HG02623 (cell line): ENCODE measurements at regions not wholly inside any gene's neighbourhood (a gene's known extent, or its start where the extent isn't known, plus 50 kb on each side); places are given as distances from the start of the nearest gene placed in this dataset.
A peak's percentile ranks its signal among the peaks of the same experiment; 100 is the strongest.
"Not testable (repeated sequence)": the region's sequence is repeated elsewhere in the genome, so short reads cannot be mapped to it uniquely, and the experiment has no call there.

Experiments used
- ATAC-seq: cut with Tn5 transposase; IDR thresholded peaks from one replicate; pipeline ENCODE4 v1.9.1; 2021; ENCODE audit warnings: moderate library complexity; ENCODE audit not compliant: unreplicated experiment

- no peak for ATAC-seq
Observed at GRCh38 chr1:199474738-199475137, 552.8 kb upstream of the NR5A2 start.

- ATAC-seq: no peak
Observed at GRCh38 chr1:199482426-199482825, 545.1 kb upstream of the NR5A2 start.

- no peak for ATAC-seq
Observed at GRCh38 chr1:199489594-199489993, 537.9 kb upstream of the NR5A2 start.

- ATAC-seq: no peak
Observed at GRCh38 chr1:199490769-199491527, 536.6 kb upstream of the NR5A2 start.

GRCh38 chr1:199495432-199495831 is 532.1 kb upstream of the NR5A2 start:
- no peak for ATAC-seq

GRCh38 chr1:199498802-199499201 is 528.7 kb upstream of the NR5A2 start:
- ATAC-seq: not testable (repeated sequence)

- no peak for ATAC-seq
Observed at GRCh38 chr1:199508072-199508471, 519.4 kb upstream of the NR5A2 start.

GRCh38 chr1:199508653-199509052 is 518.9 kb upstream of the NR5A2 start:
- ATAC-seq: no peak

GRCh38 chr1:199509456-199509855 is 518.1 kb upstream of the NR5A2 start:
- ATAC-seq: no peak

- ATAC-seq: peak; percentile 81
Observed at GRCh38 chr1:199510314-199510713, 517.2 kb upstream of the NR5A2 start.

GRCh38 chr1:199512037-199512710 is 515.3 kb upstream of the NR5A2 start:
- ATAC-seq: no peak

- ATAC-seq: no peak
Observed at GRCh38 chr1:199515261-199515660, 512.2 kb upstream of the NR5A2 start.

- no peak for ATAC-seq
Observed at GRCh38 chr1:199522338-199522737, 505.2 kb upstream of the NR5A2 start.

GRCh38 chr1:199522936-199523335 is 504.6 kb upstream of the NR5A2 start:
- no peak for ATAC-seq

- ATAC-seq: no peak
Observed at GRCh38 chr1:199529324-199529723, 498.2 kb upstream of the NR5A2 start.

GRCh38 chr1:199533361-199533760 is 494.1 kb upstream of the NR5A2 start:
- ATAC-seq: not testable (repeated sequence)

- ATAC-seq: no peak
Observed at GRCh38 chr1:199545780-199546179, 481.7 kb upstream of the NR5A2 start.

GRCh38 chr1:199546323-199546722 is 481.2 kb upstream of the NR5A2 start:
- ATAC-seq: no peak

- no peak for ATAC-seq
Observed at GRCh38 chr1:199549421-199549820, 478.1 kb upstream of the NR5A2 start.

GRCh38 chr1:199550199-199551065 is 477.1 kb upstream of the NR5A2 start:
- no peak for ATAC-seq

- ATAC-seq: no peak
Observed at GRCh38 chr1:199551967-199552565, 475.4 kb upstream of the NR5A2 start.
